Chondrocyte (in vitro differentiated cells): ENCODE measurements at regions not wholly inside any gene's neighbourhood (a gene's known extent, or its start where the extent isn't known, plus 50 kb on each side); places are given as distances from the start of the nearest gene placed in this dataset.

Experiments
- DNase-seq: peaks from one replicate; pipeline ENCODE4 v3.0.0; 2021; ENCODE audit warnings: mixed read lengths, low spot score
- H3K27ac Mint-ChIP-seq: one replicate; pipeline ENCODE4 v1.8.0; 2021; ENCODE audit warnings: mild to moderate bottlenecking, moderate library complexity, mixed read lengths; ENCODE audit not compliant: unreplicated experiment
- H3K27me3 Mint-ChIP-seq: 2 replicates; pipeline ENCODE4 v1.8.0; 2021; ENCODE audit warnings: low read depth, mixed read lengths
- H3K36me3 Mint-ChIP-seq: 2 replicates; pipeline ENCODE4 v1.8.0; 2021; ENCODE audit warnings: low read depth, mixed read lengths
- H3K4me1 Mint-ChIP-seq: 2 replicates; pipeline ENCODE4 v1.8.0; 2021; ENCODE audit warnings: low read depth, mild to moderate bottlenecking, mixed read lengths
- H3K4me3 Mint-ChIP-seq: one replicate; pipeline ENCODE4 v1.8.0; 2021; ENCODE audit warnings: mild to moderate bottlenecking, moderate library complexity, mixed read lengths; ENCODE audit not compliant: unreplicated experiment
- H3K9me3 Mint-ChIP-seq: 2 replicates; pipeline ENCODE4 v1.8.0; 2021; ENCODE audit warnings: low read depth, mixed read lengths
- CTCF ChIP-seq: fragments of 200-600 bp; sonication (generic); IDR thresholded peaks from 2 replicates; pipeline ENCODE4 v1.5.0; 2021; ENCODE audit warnings: antibody characterized with exemption, mild to moderate bottlenecking, moderate library complexity

- Mint-ChIP-seq H3K36me3 (no peaks in the 10 kb centered on the region), H3K4me1 (peaks cover 12% of the 10 kb centered on the region), H3K27me3 (peaks cover 2% of the 10 kb centered on the region), H3K9me3 (no peaks in the 10 kb centered on the region), H3K4me3 (no peak overlapping the region), H3K27ac (no peak overlapping the region)
- DNase-seq, result no peak
- no peak for TF ChIP-seq CTCF
Measured at GRCh38 chr2:183666031-183666430, 541.8 kb downstream of the NUP35 start.

- H3K27me3 Mint-ChIP-seq, result peaks cover 12% of the 10 kb centered on the region
- H3K4me1 Mint-ChIP-seq, result peaks cover 2% of the 10 kb centered on the region
- H3K4me3 Mint-ChIP-seq, result no peak overlapping the region
- TF ChIP-seq CTCF, result no peak
- no peak overlapping the region for H3K27ac Mint-ChIP-seq
- no peak for DNase-seq
- no peaks in the 10 kb centered on the region for H3K36me3 Mint-ChIP-seq
- no peaks in the 10 kb centered on the region for H3K9me3 Mint-ChIP-seq
Measured at GRCh38 chr2:183671233-183671632, 547.0 kb downstream of the NUP35 start.

GRCh38 chr2:183678908-183679307, 554.7 kb downstream of the NUP35 start:
- Mint-ChIP-seq H3K36me3 (no peaks in the 10 kb centered on the region), H3K4me1 (no peaks in the 10 kb centered on the region), H3K9me3 (peaks cover 3% of the 10 kb centered on the region), H3K27me3 (peaks cover 12% of the 10 kb centered on the region), H3K27ac (no peak overlapping the region), H3K4me3 (no peak overlapping the region)
- no peak for TF ChIP-seq CTCF
- no peak for DNase-seq

GRCh38 chr2:183680573-183680972, 556.3 kb downstream of the NUP35 start:
- Mint-ChIP-seq H3K9me3 (peaks cover 5% of the 10 kb centered on the region), H3K4me1 (no peaks in the 10 kb centered on the region), H3K27ac (no peak overlapping the region), H3K4me3 (no peak overlapping the region), H3K36me3 (no peaks in the 10 kb centered on the region), H3K27me3 (peaks cover 10% of the 10 kb centered on the region)
- no peak for DNase-seq
- no peak for TF ChIP-seq CTCF

GRCh38 chr2:183684686-183685085, 560.4 kb downstream of the NUP35 start:
- no peak for TF ChIP-seq CTCF
- H3K27me3 Mint-ChIP-seq, result peaks cover 4% of the 10 kb centered on the region

More at GRCh38 chr2:183684686-183685085, 560.4 kb downstream of the NUP35 start:
- no peak overlapping the region for H3K4me3 Mint-ChIP-seq
- no peaks in the 10 kb centered on the region for H3K4me1 Mint-ChIP-seq
- H3K9me3 Mint-ChIP-seq, result peaks cover 9% of the 10 kb centered on the region
- H3K27ac Mint-ChIP-seq, result no peak overlapping the region
- no peak for DNase-seq
- no peaks in the 10 kb centered on the region for H3K36me3 Mint-ChIP-seq
